ENCODE measurements at regions not wholly inside any gene's neighbourhood (a gene's known extent, or its start where the extent isn't known, plus 50 kb on each side); places are given as distances from the start of the nearest gene placed in this dataset.

DNA sequence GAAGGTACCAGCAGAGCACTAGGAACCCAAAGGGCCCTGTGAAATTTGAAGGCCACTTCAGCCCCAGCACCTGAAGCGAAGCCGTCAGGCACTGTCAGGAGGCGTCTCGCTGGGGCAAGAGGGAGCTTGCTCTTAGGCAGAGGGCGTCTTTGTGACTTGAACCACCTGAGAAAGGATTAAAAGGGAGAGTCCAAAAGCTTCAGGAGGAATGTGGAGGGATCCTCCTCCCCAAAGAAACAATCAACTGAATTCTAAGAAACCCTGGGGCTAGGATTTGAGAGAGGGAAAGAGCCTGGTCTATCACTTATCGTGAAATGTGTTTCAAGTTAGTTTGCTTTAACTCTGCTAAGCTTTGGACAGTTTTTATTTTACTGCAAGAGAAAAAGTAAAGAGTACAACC is 324.9 kb upstream of the SOX11 start:
- H3K27me3 Mint-ChIP-seq: no peaks in the 10 kb centered on the region
- ATAC-seq (ENCODE audit: low read depth in 2 of 2): no peak
- H3K36me3 Mint-ChIP-seq: no peaks in the 10 kb centered on the region

DNA sequence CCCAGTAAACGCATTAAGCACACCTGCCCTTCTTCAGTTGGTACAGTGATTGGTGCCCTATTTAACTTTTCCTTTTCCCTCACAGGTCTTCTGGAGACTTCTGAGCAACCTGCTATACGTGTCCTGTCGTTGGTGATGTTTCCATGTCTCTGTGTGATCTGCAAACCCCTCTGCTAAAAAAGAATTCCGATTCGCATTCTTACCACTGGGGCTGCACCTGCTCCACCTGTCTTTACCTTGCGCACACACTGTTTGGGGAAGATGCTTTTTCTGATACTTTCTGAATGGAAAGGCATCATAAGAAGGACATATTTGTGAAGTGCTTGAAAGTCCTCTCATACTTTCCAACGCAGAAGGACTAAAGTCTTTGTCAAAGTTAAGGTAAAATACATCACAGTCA is 323.9 kb upstream of the SOX11 start:
- no peak overlapping the region for H3K27ac Mint-ChIP-seq

More for the DNA sequence above, 324.9 kb upstream of the SOX11 start:
- H3K9me3 ChIP-seq (ENCODE audit: control insufficient read depth in 2 of 2, low read length in 2 of 2): peaks cover 0 to 3% of the 10 kb centered on the region in 2 experiments
- Mint-ChIP-seq H3K9me3 (peaks cover 0 to 7% (median 4%) of the 10 kb centered on the region in 7 donors), H3K4me1 (no peaks in the 10 kb centered on the region), H3K27ac (no peak overlapping the region), H3K4me3 (no peak overlapping the region)
- DNase-seq: no peak
- no peaks in the 10 kb centered on the region for H3K36me3 ChIP-seq (ENCODE audit: control insufficient read depth, insufficient read depth, low read length)
- no peaks in the 10 kb centered on the region for H3K4me1 ChIP-seq (ENCODE audit: control insufficient read depth, insufficient read depth, low read length, poor library complexity, severe bottlenecking)
- H3K27me3 ChIP-seq (ENCODE audit: control insufficient read depth, insufficient read depth, low read length): no peaks in the 10 kb centered on the region
- no peak overlapping the region for H3K4me3 ChIP-seq (ENCODE audit: low read depth, low read length)
- H3K27ac ChIP-seq (ENCODE audit: insufficient read depth, low read length, poor library complexity, severe bottlenecking): no peak overlapping the region

DNA sequence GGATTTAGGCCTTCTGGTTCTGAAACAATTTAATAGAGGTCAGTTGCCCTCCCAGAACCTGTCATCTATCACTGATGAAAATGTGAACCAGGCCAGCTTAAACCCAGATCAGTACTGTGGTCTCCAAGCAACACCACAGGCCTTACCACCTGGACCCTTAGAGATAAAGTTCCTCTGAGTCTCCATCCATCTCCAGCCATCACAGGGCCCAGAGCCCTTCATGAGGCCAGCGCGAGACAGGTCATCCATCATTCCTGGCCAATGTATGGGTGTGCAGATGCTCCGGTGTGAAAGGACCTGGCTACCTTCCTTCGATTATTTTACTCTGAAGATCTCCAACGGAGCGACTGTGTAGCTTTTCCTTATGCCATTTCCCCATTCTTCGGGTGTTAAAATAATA is 322.7 kb upstream of the SOX11 start:
- H3K4me1 Mint-ChIP-seq: no peaks in the 10 kb centered on the region
- ATAC-seq (ENCODE audit: low read depth in 2 of 2) (no peak), DNase-seq (no peak)
- H3K4me1 ChIP-seq (ENCODE audit: control insufficient read depth, insufficient read depth, low read length, poor library complexity, severe bottlenecking): no peaks in the 10 kb centered on the region
- no peak overlapping the region for H3K27ac Mint-ChIP-seq
- H3K4me3 Mint-ChIP-seq: no peak overlapping the region
- H3K4me3 ChIP-seq (ENCODE audit: low read depth, low read length): no peak overlapping the region
- no peak overlapping the region for H3K27ac ChIP-seq (ENCODE audit: insufficient read depth, low read length, poor library complexity, severe bottlenecking)
- H3K27me3 Mint-ChIP-seq: no peaks in the 10 kb centered on the region
- peaks cover 0 to 3% of the 10 kb centered on the region in 2 experiments for H3K9me3 ChIP-seq (ENCODE audit: control insufficient read depth in 2 of 2, low read length in 2 of 2)
- no peaks in the 10 kb centered on the region for H3K27me3 ChIP-seq (ENCODE audit: control insufficient read depth, insufficient read depth, low read length)
- no peaks in the 10 kb centered on the region for H3K36me3 Mint-ChIP-seq
- H3K36me3 ChIP-seq (ENCODE audit: control insufficient read depth, insufficient read depth, low read length): no peaks in the 10 kb centered on the region
- peaks cover 0 to 10% (median 7%) of the 10 kb centered on the region in 7 donors for H3K9me3 Mint-ChIP-seq

More for the DNA sequence above, 323.9 kb upstream of the SOX11 start:
- no peaks in the 10 kb centered on the region for H3K36me3 Mint-ChIP-seq
- Histone ChIP-seq H3K27me3 (ENCODE audit: control insufficient read depth, insufficient read depth, low read length) (no peaks in the 10 kb centered on the region), H3K9me3 (ENCODE audit: control insufficient read depth in 2 of 2, low read length in 2 of 2) (peaks cover 0 to 3% of the 10 kb centered on the region in 2 experiments), H3K36me3 (ENCODE audit: control insufficient read depth, insufficient read depth, low read length) (no peaks in the 10 kb centered on the region), H3K27ac (ENCODE audit: insufficient read depth, low read length, poor library complexity, severe bottlenecking) (no peak overlapping the region), H3K4me1 (ENCODE audit: control insufficient read depth, insufficient read depth, low read length, poor library complexity, severe bottlenecking) (no peaks in the 10 kb centered on the region), H3K4me3 (ENCODE audit: low read depth, low read length) (no peak overlapping the region)
- peaks cover 0 to 10% (median 6%) of the 10 kb centered on the region in 7 donors for H3K9me3 Mint-ChIP-seq
- no peak overlapping the region for H3K4me3 Mint-ChIP-seq
- H3K27me3 Mint-ChIP-seq: no peaks in the 10 kb centered on the region
- ATAC-seq (ENCODE audit: low read depth in 2 of 2) (no peak), DNase-seq (no peak)
- H3K4me1 Mint-ChIP-seq: no peaks in the 10 kb centered on the region

DNA sequence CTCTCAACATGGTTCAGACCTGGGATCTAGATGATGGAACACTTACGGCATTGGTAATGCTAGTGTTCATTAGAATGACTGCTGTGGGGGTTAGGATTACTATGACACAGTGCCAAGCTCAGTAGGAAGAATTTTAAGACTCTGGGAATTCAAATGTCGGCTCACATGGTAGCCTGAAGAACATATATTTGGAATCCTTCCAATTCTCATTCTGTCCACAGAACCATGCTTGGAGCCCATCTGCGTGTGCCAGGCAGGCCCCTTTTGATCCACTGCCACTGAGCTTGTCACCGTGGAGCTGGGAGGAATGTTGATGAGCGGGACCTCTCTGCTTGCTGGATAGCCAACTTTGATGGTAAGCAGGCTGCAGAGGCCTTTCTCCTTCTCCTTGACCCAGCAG is 322.0 kb upstream of the SOX11 start:
- H3K4me1 Mint-ChIP-seq: no peaks in the 10 kb centered on the region

DNA sequence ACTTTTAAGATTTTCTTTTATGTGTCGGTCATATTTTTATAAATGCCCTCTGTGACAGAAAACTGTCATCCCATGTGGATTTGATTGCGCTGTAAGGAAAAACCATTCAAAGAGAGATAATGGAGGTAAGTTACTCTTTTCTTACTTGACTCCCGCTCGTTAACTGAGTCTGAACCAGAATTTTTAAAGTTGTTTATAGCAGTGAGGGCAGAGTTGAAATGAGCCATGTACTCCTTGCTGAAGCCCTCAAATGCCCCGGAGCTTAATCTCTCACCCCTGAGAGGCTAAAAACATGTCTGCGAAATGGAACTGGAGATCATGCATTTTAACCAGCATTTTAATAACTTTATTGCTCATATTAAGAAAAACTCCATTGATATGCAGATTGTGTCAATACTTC is 320.0 kb upstream of the SOX11 start:
- H3K4me3 Mint-ChIP-seq: no peak overlapping the region
- H3K27me3 ChIP-seq (ENCODE audit: control insufficient read depth, insufficient read depth, low read length): no peaks in the 10 kb centered on the region
- no peaks in the 10 kb centered on the region for H3K36me3 Mint-ChIP-seq

More for the DNA sequence above, 322.0 kb upstream of the SOX11 start:
- no peak overlapping the region for H3K27ac Mint-ChIP-seq
- no peak for DNase-seq
- peaks cover 0 to 10% (median 5%) of the 10 kb centered on the region in 7 donors for H3K9me3 Mint-ChIP-seq
- no peak for ATAC-seq (ENCODE audit: low read depth in 2 of 2)
- no peaks in the 10 kb centered on the region for H3K36me3 ChIP-seq (ENCODE audit: control insufficient read depth, insufficient read depth, low read length)
- H3K36me3 Mint-ChIP-seq: no peaks in the 10 kb centered on the region
- H3K9me3 ChIP-seq (ENCODE audit: control insufficient read depth in 2 of 2, low read length in 2 of 2): peaks cover 0 to 3% of the 10 kb centered on the region in 2 experiments
- H3K27ac ChIP-seq (ENCODE audit: insufficient read depth, low read length, poor library complexity, severe bottlenecking): no peak overlapping the region
- no peak overlapping the region for H3K4me3 Mint-ChIP-seq
- H3K4me3 ChIP-seq (ENCODE audit: low read depth, low read length): no peak overlapping the region
- H3K27me3 ChIP-seq (ENCODE audit: control insufficient read depth, insufficient read depth, low read length): no peaks in the 10 kb centered on the region
- peaks cover 2% of the 10 kb centered on the region for H3K27me3 Mint-ChIP-seq
- no peaks in the 10 kb centered on the region for H3K4me1 ChIP-seq (ENCODE audit: control insufficient read depth, insufficient read depth, low read length, poor library complexity, severe bottlenecking)

DNA sequence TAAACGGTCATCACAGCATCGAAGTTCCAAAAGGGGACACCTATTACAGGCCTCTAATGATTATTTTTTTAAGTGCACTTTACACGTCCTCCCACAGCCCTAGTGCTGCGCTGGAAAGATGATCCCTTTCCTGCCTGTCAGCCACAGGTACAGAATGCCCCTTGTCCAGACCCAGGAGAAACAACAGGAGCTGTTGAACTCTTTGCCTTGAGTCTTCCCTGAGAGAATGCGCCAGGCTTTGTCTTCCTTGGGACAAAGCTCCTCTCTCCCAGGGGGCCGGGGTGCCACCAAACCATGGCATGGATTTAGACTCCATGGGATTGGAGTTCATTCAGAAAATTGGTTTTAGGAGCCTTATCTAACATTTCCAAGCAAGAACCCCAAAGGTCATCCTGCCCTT is 319.0 kb upstream of the SOX11 start:
- no peak overlapping the region for H3K27ac ChIP-seq (ENCODE audit: insufficient read depth, low read length, poor library complexity, severe bottlenecking)
- Mint-ChIP-seq H3K27me3 (peaks cover 4% of the 10 kb centered on the region), H3K9me3 (peaks cover 0 to 13% (median 4%) of the 10 kb centered on the region in 7 donors), H3K36me3 (no peaks in the 10 kb centered on the region), H3K27ac (no peak overlapping the region), H3K4me1 (no peaks in the 10 kb centered on the region), H3K4me3 (no peak overlapping the region)
- peaks cover 3 to 5% of the 10 kb centered on the region in 2 experiments for H3K9me3 ChIP-seq (ENCODE audit: control insufficient read depth in 2 of 2, low read length in 2 of 2)
- no peak overlapping the region for H3K4me3 ChIP-seq (ENCODE audit: low read depth, low read length)
- DNase-seq (no peak), ATAC-seq (ENCODE audit: low read depth in 2 of 2) (no peak)
- H3K27me3 ChIP-seq (ENCODE audit: control insufficient read depth, insufficient read depth, low read length): no peaks in the 10 kb centered on the region
- no peaks in the 10 kb centered on the region for H3K36me3 ChIP-seq (ENCODE audit: control insufficient read depth, insufficient read depth, low read length)
- H3K4me1 ChIP-seq (ENCODE audit: control insufficient read depth, insufficient read depth, low read length, poor library complexity, severe bottlenecking): no peaks in the 10 kb centered on the region

More for the DNA sequence above, 320.0 kb upstream of the SOX11 start:
- H3K9me3 Mint-ChIP-seq: peaks cover 0 to 10% (median 4%) of the 10 kb centered on the region in 7 donors
- no peaks in the 10 kb centered on the region for H3K4me1 Mint-ChIP-seq
- H3K36me3 ChIP-seq (ENCODE audit: control insufficient read depth, insufficient read depth, low read length): no peaks in the 10 kb centered on the region
- H3K27ac Mint-ChIP-seq: no peak overlapping the region
- ATAC-seq (ENCODE audit: low read depth in 2 of 2): no peak
- peaks cover 4% of the 10 kb centered on the region for H3K27me3 Mint-ChIP-seq
- H3K4me1 ChIP-seq (ENCODE audit: control insufficient read depth, insufficient read depth, low read length, poor library complexity, severe bottlenecking): no peaks in the 10 kb centered on the region
- no peak overlapping the region for H3K4me3 ChIP-seq (ENCODE audit: low read depth, low read length)
- no peak overlapping the region for H3K27ac ChIP-seq (ENCODE audit: insufficient read depth, low read length, poor library complexity, severe bottlenecking)
- peaks cover 3 to 4% of the 10 kb centered on the region in 2 experiments for H3K9me3 ChIP-seq (ENCODE audit: control insufficient read depth in 2 of 2, low read length in 2 of 2)
- no peak for DNase-seq

DNA sequence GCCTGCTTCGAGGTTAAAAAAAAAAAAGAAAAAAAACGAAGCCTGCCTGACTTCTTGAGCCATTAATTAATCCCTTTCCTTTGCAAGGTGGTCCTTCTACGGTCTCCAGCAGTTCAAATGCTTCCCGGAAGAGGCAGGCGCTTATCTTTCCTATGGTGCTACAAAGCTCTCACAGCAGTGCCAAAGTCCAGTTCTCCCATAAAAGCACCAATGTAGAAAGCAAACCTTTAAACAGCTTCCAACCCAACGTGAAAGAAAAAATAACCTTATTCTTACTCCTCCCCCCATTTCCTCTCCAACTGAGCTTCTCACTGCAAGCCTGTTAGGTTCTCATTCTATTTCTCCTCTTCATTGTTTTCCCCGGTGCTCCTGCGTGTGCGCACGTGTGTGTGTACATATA is 317.4 kb upstream of the SOX11 start:
- Mint-ChIP-seq H3K27me3 (peaks cover 4% of the 10 kb centered on the region), H3K27ac (no peak overlapping the region), H3K4me1 (no peaks in the 10 kb centered on the region), H3K36me3 (no peaks in the 10 kb centered on the region), H3K9me3 (peaks cover 0 to 13% (median 6%) of the 10 kb centered on the region in 7 donors), H3K4me3 (no peak overlapping the region)
- ATAC-seq (ENCODE audit: low read depth in 2 of 2): no peak
- Histone ChIP-seq H3K27me3 (ENCODE audit: control insufficient read depth, insufficient read depth, low read length) (no peaks in the 10 kb centered on the region), H3K27ac (ENCODE audit: insufficient read depth, low read length, poor library complexity, severe bottlenecking) (no peak overlapping the region), H3K9me3 (ENCODE audit: control insufficient read depth in 2 of 2, low read length in 2 of 2) (peaks cover 0 to 5% of the 10 kb centered on the region in 2 experiments), H3K4me1 (ENCODE audit: control insufficient read depth, insufficient read depth, low read length, poor library complexity, severe bottlenecking) (no peaks in the 10 kb centered on the region), H3K4me3 (ENCODE audit: low read depth, low read length) (no peak overlapping the region), H3K36me3 (ENCODE audit: control insufficient read depth, insufficient read depth, low read length) (no peaks in the 10 kb centered on the region)
- DNase-seq: no peak

DNA sequence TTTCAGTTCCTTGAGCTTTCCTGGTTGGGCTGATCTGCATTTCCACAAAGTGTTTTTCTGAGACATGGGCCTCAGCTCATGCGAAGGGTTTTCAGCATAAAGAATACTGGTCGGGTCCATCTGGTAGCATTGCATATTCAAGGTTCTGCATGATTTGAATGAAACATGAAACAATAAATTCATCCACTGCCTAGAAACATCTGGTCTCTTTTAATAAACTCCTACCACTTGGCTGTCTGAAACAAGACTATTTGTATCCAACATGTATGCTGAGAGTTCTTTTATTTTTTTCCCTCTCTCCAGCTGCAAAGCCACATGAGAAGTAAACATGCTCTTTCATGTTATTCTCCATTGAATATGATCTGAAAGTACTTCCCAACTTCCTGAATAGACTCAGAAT is 314.9 kb upstream of the SOX11 start:
- H3K36me3 ChIP-seq (ENCODE audit: control insufficient read depth, insufficient read depth, low read length): no peaks in the 10 kb centered on the region
- H3K4me1 ChIP-seq (ENCODE audit: control insufficient read depth, insufficient read depth, low read length, poor library complexity, severe bottlenecking): no peaks in the 10 kb centered on the region
- peaks cover 0 to 5% of the 10 kb centered on the region in 2 experiments for H3K9me3 ChIP-seq (ENCODE audit: control insufficient read depth in 2 of 2, low read length in 2 of 2)
- no peak for DNase-seq
- no peak overlapping the region for H3K4me3 ChIP-seq (ENCODE audit: low read depth, low read length)
- no peak overlapping the region for H3K27ac Mint-ChIP-seq
- H3K27me3 Mint-ChIP-seq: peaks cover 4% of the 10 kb centered on the region
- H3K36me3 Mint-ChIP-seq: no peaks in the 10 kb centered on the region
- no peak overlapping the region for H3K27ac ChIP-seq (ENCODE audit: insufficient read depth, low read length, poor library complexity, severe bottlenecking)
- peaks cover 0 to 14% (median 6%) of the 10 kb centered on the region in 7 donors for H3K9me3 Mint-ChIP-seq
- no peaks in the 10 kb centered on the region for H3K27me3 ChIP-seq (ENCODE audit: control insufficient read depth, insufficient read depth, low read length)
- no peak for ATAC-seq (ENCODE audit: low read depth in 2 of 2)
- H3K4me1 Mint-ChIP-seq: no peaks in the 10 kb centered on the region
- no peak overlapping the region for H3K4me3 Mint-ChIP-seq

Data from CD4-positive, CD25-positive, alpha-beta regulatory T cell (primary cell).